GM23338 (cell line): ENCODE measurements at regions not wholly inside any gene's neighbourhood (a gene's known extent, or its start where the extent isn't known, plus 50 kb on each side); places are given as distances from the start of the nearest gene placed in this dataset.

Source experiments
- ATAC-seq: fragments of 200-7000 bp; cut with Tn5 transposase; 3 replicates; pipeline ENCODE4 v1.9.1; 2020
- DNase-seq: peaks from one replicate; pipeline ENCODE4 v3.0.0-alpha.2; 2015; ENCODE audit warnings: low spot score
- H2AFZ ChIP-seq: fragments of 200-600 bp; sonication (generic); 2 replicates; pipeline ENCODE4 v1.8.0; 2016; ENCODE audit warnings: antibody characterized with exemption, mild to moderate bottlenecking, moderate library complexity
- H3F3A ChIP-seq: fragments of 200-600 bp; sonication (generic); replicated peaks from 2 replicates; pipeline ENCODE4 v1.8.0; 2017; ENCODE audit warnings: antibody characterized with exemption, mixed run types, low read depth
- H3K27ac ChIP-seq: fragments of 200-600 bp; sonication (generic); 2 replicates; pipeline ENCODE4 v1.6.1; 2016; ENCODE audit warnings: low read depth
- H3K27me3 ChIP-seq: fragments of 200-600 bp; sonication (generic); 2 replicates; pipeline ENCODE4 v1.8.0; 2016; ENCODE audit warnings: mild to moderate bottlenecking, mixed run types, moderate library complexity; ENCODE audit not compliant: insufficient read depth
- H3K36me3 ChIP-seq: fragments of 200-600 bp; sonication (generic); 2 replicates; pipeline ENCODE4 v1.8.0; 2016; ENCODE audit warnings: mild to moderate bottlenecking; ENCODE audit not compliant: insufficient read depth
- H3K4me1 ChIP-seq: fragments of 200-600 bp; sonication (generic); 2 replicates; pipeline ENCODE4 v1.8.0; 2016; ENCODE audit warnings: mild to moderate bottlenecking, moderate library complexity; ENCODE audit not compliant: insufficient read depth
- H3K4me2 ChIP-seq: fragments of 200-600 bp; sonication (generic); 2 replicates; pipeline ENCODE4 v1.7.1; 2017; ENCODE audit warnings: mixed run types
- H3K4me3 ChIP-seq: fragments of 200-600 bp; sonication (generic); 2 replicates; pipeline ENCODE4 v1.6.1; 2016; ENCODE audit warnings: mixed run types
- H3K79me2 ChIP-seq: fragments of 200-600 bp; sonication (generic); replicated peaks from 2 replicates; pipeline ENCODE4 v1.8.0; 2017; ENCODE audit warnings: mild to moderate bottlenecking; ENCODE audit not compliant: insufficient read depth
- H3K9me2 ChIP-seq: fragments of 200-600 bp; sonication (generic); 2 replicates; pipeline ENCODE4 v1.8.0; 2017; ENCODE audit not compliant: insufficient read depth
- H4K20me1 ChIP-seq: fragments of 200-600 bp; sonication (generic); replicated peaks from 2 replicates; pipeline ENCODE4 v1.8.0; 2017; ENCODE audit warnings: mild to moderate bottlenecking; ENCODE audit not compliant: insufficient read depth
- H3K27ac Mint-ChIP-seq: 2 replicates; pipeline ENCODE4 v1.8.0; 2020; ENCODE audit warnings: inconsistent platforms, mild to moderate bottlenecking, moderate library complexity, mixed read lengths
- H3K27me3 Mint-ChIP-seq: 3 replicates; pipeline ENCODE4 v1.8.0; 2022; ENCODE audit warnings: low read depth, mild to moderate bottlenecking, moderate library complexity, mixed read lengths, inconsistent platforms; ENCODE audit not compliant: insufficient read depth, poor library complexity
- H3K36me3 Mint-ChIP-seq: 3 replicates; pipeline ENCODE4 v1.8.0; 2021; ENCODE audit warnings: low read depth, mild to moderate bottlenecking, inconsistent platforms, moderate library complexity, mixed read lengths
- H3K4me1 Mint-ChIP-seq: 3 replicates; pipeline ENCODE4 v1.8.0; 2020; ENCODE audit warnings: mild to moderate bottlenecking, inconsistent platforms, mixed read lengths
- H3K4me3 Mint-ChIP-seq: 3 replicates; pipeline ENCODE4 v1.8.0; 2021; ENCODE audit warnings: moderate library complexity, mild to moderate bottlenecking, inconsistent platforms, mixed read lengths
- H3K9me3 Mint-ChIP-seq: 3 replicates; pipeline ENCODE4 v1.8.0; 2020; ENCODE audit warnings: moderate library complexity, mild to moderate bottlenecking, inconsistent platforms, mixed read lengths
- CREB1 ChIP-seq: fragments of 250-450 bp; sonication (Bioruptor Pico); IDR thresholded peaks from 2 replicates; pipeline ENCODE4 v1.5.0; 2020; ENCODE audit warnings: low read depth, mild to moderate bottlenecking, moderate library complexity
- CTCF ChIP-seq, 2 experiments: fragments of 200-600 bp in 1 of 2; sonication (generic) in 1 of 2; conservative IDR thresholded peaks; 2 replicates each; pipeline versions ENCODE4 v1.5.1 to v1.6.1; 2016 to 2017; ENCODE audit warnings: antibody characterized with exemption in 2 of 2, low read depth in 2 of 2, mild to moderate bottlenecking in 2 of 2, moderate library complexity in 1 of 2
- ETS1 ChIP-seq: IDR thresholded peaks from 2 replicates; pipeline ENCODE4 v1.6.1; 2016; ENCODE audit warnings: antibody characterized with exemption
- EZH2 ChIP-seq: fragments of 200-600 bp; sonication (generic); IDR thresholded peaks from one replicate; pipeline ENCODE4 v1.8.0; 2017; ENCODE audit warnings: antibody characterized with exemption, mild to moderate bottlenecking, low read depth; ENCODE audit not compliant: unreplicated experiment
- EZH2phosphoT487 ChIP-seq: fragments of 200-600 bp; sonication (generic); IDR thresholded peaks from one replicate; pipeline ENCODE4 v1.8.1; 2018; ENCODE audit warnings: antibody characterized with exemption; ENCODE audit not compliant: unreplicated experiment
- JUNB ChIP-seq: IDR thresholded peaks from one replicate; pipeline ENCODE4 v1.6.1; 2016; ENCODE audit warnings: antibody characterized with exemption; ENCODE audit not compliant: unreplicated experiment
- NANOG ChIP-seq: IDR thresholded peaks from 2 replicates; pipeline ENCODE4 v1.6.1; 2016; ENCODE audit warnings: antibody characterized with exemption, borderline replicate concordance
- POLR2AphosphoS5 ChIP-seq: IDR thresholded peaks from 2 replicates; pipeline ENCODE4 v1.6.1; 2016; ENCODE audit warnings: antibody characterized with exemption, low read depth
- STAT1 ChIP-seq: IDR thresholded peaks from one replicate; pipeline ENCODE4 v1.6.1; 2016; ENCODE audit warnings: antibody characterized with exemption; ENCODE audit not compliant: unreplicated experiment
- ZNF114 ChIP-seq: fragments of 250-450 bp; sonication (Bioruptor Pico); IDR thresholded peaks from 2 replicates; pipeline ENCODE4 v1.5.0; 2020; ENCODE audit warnings: mild to moderate bottlenecking, moderate library complexity
- ZNF331 ChIP-seq: fragments of 250-450 bp; sonication (Bioruptor Pico); IDR thresholded peaks from 2 replicates; pipeline ENCODE4 v1.5.0; 2020; ENCODE audit warnings: low read depth, mild to moderate bottlenecking, moderate library complexity
- TF ChIP-seq, protein P1 (sequence below): IDR thresholded peaks from one replicate; pipeline ENCODE4 v1.6.1; 2018; ENCODE audit warnings: antibody characterized with exemption; ENCODE audit not compliant: unreplicated experiment
- TF ChIP-seq, protein P2 (sequence below): fragments of 250-450 bp; sonication (Bioruptor Pico); IDR thresholded peaks from 2 replicates; pipeline ENCODE4 v1.5.0; 2020; ENCODE audit warnings: mild to moderate bottlenecking, moderate library complexity

DNA sequence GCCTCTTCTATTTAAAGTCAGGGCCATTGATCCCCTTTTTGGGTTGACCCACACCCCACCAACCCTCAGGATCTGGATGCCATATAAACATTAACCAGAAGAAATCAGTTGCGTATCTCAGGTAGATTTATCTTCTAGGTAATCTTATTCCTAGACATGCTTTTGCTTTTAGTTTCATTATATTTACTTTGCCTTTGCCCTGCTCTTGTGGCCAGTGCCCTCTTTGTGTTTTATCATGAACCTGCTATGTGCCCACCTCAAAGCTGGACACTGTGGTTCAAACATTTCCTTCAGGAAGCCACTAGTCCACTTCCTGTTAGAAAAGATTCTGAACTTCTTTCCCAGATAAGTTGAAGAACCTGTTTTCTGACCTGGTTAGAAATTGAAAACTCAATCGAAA is 117.4 kb upstream of the EDNRA start:
- Histone ChIP-seq H3K4me2 (no peak overlapping the region), H2AFZ (0 out of 2 replicates have a peak overlapping the region, but pooled peaks have one; percentile 74), H3K9me2 (no peaks in the 10 kb centered on the region), H3K4me3 (no peak overlapping the region), H3K36me3 (no peaks in the 10 kb centered on the region), H3K79me2 (no peaks in the 10 kb centered on the region), H3K27me3 (no peaks in the 10 kb centered on the region), H3K27ac (no peak overlapping the region), H3F3A (no peaks in the 10 kb centered on the region), H4K20me1 (no peaks in the 10 kb centered on the region), H3K4me1 (no peaks in the 10 kb centered on the region)
- ATAC-seq, result no peak
- no peak for TF ChIP-seq ZNF114
- no peak for TF ChIP-seq JUNB
- no peak for TF ChIP-seq CREB1 (CRISPR knock-in tag)
- no peak for TF ChIP-seq ZNF331
- TF ChIP-seq EZH2phosphoT487, result no peak
- TF ChIP-seq, protein P1, sequence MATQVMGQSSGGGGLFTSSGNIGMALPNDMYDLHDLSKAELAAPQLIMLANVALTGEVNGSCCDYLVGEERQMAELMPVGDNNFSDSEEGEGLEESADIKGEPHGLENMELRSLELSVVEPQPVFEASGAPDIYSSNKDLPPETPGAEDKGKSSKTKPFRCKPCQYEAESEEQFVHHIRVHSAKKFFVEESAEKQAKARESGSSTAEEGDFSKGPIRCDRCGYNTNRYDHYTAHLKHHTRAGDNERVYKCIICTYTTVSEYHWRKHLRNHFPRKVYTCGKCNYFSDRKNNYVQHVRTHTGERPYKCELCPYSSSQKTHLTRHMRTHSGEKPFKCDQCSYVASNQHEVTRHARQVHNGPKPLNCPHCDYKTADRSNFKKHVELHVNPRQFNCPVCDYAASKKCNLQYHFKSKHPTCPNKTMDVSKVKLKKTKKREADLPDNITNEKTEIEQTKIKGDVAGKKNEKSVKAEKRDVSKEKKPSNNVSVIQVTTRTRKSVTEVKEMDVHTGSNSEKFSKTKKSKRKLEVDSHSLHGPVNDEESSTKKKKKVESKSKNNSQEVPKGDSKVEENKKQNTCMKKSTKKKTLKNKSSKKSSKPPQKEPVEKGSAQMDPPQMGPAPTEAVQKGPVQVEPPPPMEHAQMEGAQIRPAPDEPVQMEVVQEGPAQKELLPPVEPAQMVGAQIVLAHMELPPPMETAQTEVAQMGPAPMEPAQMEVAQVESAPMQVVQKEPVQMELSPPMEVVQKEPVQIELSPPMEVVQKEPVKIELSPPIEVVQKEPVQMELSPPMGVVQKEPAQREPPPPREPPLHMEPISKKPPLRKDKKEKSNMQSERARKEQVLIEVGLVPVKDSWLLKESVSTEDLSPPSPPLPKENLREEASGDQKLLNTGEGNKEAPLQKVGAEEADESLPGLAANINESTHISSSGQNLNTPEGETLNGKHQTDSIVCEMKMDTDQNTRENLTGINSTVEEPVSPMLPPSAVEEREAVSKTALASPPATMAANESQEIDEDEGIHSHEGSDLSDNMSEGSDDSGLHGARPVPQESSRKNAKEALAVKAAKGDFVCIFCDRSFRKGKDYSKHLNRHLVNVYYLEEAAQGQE, result no peak
- no peak for TF ChIP-seq STAT1
- no peak for TF ChIP-seq NANOG
- TF ChIP-seq, protein P2, sequence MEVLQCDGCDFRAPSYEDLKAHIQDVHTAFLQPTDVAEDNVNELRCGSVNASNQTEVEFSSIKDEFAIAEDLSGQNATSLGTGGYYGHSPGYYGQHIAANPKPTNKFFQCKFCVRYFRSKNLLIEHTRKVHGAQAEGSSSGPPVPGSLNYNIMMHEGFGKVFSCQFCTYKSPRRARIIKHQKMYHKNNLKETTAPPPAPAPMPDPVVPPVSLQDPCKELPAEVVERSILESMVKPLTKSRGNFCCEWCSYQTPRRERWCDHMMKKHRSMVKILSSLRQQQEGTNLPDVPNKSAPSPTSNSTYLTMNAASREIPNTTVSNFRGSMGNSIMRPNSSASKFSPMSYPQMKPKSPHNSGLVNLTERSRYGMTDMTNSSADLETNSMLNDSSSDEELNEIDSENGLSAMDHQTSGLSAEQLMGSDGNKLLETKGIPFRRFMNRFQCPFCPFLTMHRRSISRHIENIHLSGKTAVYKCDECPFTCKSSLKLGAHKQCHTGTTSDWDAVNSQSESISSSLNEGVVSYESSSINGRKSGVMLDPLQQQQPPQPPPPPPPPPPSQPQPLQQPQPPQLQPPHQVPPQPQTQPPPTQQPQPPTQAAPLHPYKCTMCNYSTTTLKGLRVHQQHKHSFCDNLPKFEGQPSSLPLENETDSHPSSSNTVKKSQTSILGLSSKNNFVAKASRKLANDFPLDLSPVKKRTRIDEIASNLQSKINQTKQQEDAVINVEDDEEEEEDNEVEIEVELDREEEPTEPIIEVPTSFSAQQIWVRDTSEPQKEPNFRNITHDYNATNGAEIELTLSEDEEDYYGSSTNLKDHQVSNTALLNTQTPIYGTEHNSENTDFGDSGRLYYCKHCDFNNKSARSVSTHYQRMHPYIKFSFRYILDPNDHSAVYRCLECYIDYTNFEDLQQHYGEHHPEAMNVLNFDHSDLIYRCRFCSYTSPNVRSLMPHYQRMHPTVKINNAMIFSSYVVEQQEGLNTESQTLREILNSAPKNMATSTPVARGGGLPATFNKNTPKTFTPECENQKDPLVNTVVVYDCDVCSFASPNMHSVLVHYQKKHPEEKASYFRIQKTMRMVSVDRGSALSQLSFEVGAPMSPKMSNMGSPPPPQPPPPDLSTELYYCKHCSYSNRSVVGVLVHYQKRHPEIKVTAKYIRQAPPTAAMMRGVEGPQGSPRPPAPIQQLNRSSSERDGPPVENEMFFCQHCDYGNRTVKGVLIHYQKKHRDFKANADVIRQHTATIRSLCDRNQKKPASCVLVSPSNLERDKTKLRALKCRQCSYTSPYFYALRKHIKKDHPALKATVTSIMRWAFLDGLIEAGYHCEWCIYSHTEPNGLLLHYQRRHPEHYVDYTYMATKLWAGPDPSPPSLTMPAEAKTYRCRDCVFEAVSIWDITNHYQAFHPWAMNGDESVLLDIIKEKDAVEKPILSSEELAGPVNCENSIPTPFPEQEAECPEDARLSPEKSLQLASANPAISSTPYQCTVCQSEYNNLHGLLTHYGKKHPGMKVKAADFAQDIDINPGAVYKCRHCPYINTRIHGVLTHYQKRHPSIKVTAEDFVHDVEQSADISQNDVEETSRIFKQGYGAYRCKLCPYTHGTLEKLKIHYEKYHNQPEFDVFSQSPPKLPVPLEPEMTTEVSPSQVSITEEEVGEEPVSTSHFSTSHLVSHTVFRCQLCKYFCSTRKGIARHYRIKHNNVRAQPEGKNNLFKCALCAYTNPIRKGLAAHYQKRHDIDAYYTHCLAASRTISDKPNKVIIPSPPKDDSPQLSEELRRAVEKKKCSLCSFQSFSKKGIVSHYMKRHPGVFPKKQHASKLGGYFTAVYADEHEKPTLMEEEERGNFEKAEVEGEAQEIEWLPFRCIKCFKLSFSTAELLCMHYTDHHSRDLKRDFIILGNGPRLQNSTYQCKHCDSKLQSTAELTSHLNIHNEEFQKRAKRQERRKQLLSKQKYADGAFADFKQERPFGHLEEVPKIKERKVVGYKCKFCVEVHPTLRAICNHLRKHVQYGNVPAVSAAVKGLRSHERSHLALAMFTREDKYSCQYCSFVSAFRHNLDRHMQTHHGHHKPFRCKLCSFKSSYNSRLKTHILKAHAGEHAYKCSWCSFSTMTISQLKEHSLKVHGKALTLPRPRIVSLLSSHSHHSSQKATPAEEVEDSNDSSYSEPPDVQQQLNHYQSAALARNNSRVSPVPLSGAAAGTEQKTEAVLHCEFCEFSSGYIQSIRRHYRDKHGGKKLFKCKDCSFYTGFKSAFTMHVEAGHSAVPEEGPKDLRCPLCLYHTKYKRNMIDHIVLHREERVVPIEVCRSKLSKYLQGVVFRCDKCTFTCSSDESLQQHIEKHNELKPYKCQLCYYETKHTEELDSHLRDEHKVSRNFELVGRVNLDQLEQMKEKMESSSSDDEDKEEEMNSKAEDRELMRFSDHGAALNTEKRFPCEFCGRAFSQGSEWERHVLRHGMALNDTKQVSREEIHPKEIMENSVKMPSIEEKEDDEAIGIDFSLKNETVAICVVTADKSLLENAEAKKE (CRISPR knock-in tag), result no peak
- no peak for TF ChIP-seq CTCF (conservative IDR thresholded peaks at IDR 0.05; ENCODE audit: low read depth in 2 of 2)
- no peak for TF ChIP-seq EZH2
- TF ChIP-seq ETS1, result no peak
- no peak for TF ChIP-seq POLR2AphosphoS5
- Mint-ChIP-seq H3K9me3 (peaks cover 4% of the 10 kb centered on the region; the same call in 1 of the 3 replicates), H3K36me3 (no peaks in the 10 kb centered on the region), H3K27ac (no peak overlapping the region), H3K27me3 (no peaks in the 10 kb centered on the region), H3K4me3 (no peak overlapping the region), H3K4me1 (no peaks in the 10 kb centered on the region)
- no peak for DNase-seq
